ENCODE measurements at regions not wholly inside any gene's neighbourhood (a gene's known extent, or its start where the extent isn't known, plus 50 kb on each side); places are given as distances from the start of the nearest gene placed in this dataset.

GRCh38 chr4:128337863-128338262 lies 50.2 kb upstream of the PGRMC2 start:
- TF ChIP-seq ZNF713 (CRISPR knock-in tag; IDR thresholded peaks at IDR 0.05) (no peak), HMGXB3 (CRISPR knock-in tag; IDR thresholded peaks at IDR 0.05; ENCODE audit: borderline replicate concordance) (no peak), POLR2A (IDR thresholded peaks at IDR 0.05; ENCODE audit: insufficient read depth in 1 of 2, low read depth in 2 of 2, low read length in 2 of 2) (no peak)

Measured in HepG2 (cell line).